Liver (tissue), 8 donors: ENCODE measurements at regions not wholly inside any gene's neighbourhood (a gene's known extent, or its start where the extent isn't known, plus 50 kb on each side); places are given as distances from the start of the nearest gene placed in this dataset.

ENCODE experiments used
- DNase-seq: peaks from one replicate; pipeline ENCODE4 v3.0.0-alpha.2; 2017; ENCODE audit warnings: low spot score
- H3K27ac ChIP-seq, 2 donors: one replicate each; pipeline ENCODE4 v1.7.0; 2013; ENCODE audit warnings: inconsistent platforms in 2 of 2, low read length in 2 of 2, control low read depth in 1 of 2, low read depth in 1 of 2, mild to moderate bottlenecking in 1 of 2
- H3K27me3 ChIP-seq, 4 donors: one replicate each; pipeline versions ENCODE4 v1.6.1 to v1.7.0; 2013; ENCODE audit warnings: low read length in 3 of 4, inconsistent platforms in 1 of 4, mild to moderate bottlenecking in 1 of 4, moderate library complexity in 1 of 4; ENCODE audit not compliant: control insufficient read depth in 4 of 4, insufficient read depth in 4 of 4
- H3K36me3 ChIP-seq, 4 donors: one replicate each; pipeline versions ENCODE4 v1.6.1 to v1.7.0; 2013; ENCODE audit warnings: low read length in 3 of 4, mild to moderate bottlenecking in 3 of 4, low read depth in 1 of 4, moderate library complexity in 1 of 4; ENCODE audit not compliant: control insufficient read depth in 4 of 4, insufficient read depth in 3 of 4
- H3K4me1 ChIP-seq, 4 donors: one replicate each; pipeline versions ENCODE4 v1.6.1 to v1.7.0; 2013; ENCODE audit warnings: low read length in 3 of 4, mild to moderate bottlenecking in 3 of 4, moderate library complexity in 1 of 4; ENCODE audit not compliant: control insufficient read depth in 4 of 4, insufficient read depth in 4 of 4
- H3K4me3 ChIP-seq, 3 donors: one replicate each; pipeline versions ENCODE4 v1.6.1 to v1.7.0; 2013; ENCODE audit warnings: low read length in 3 of 3, control low read depth in 1 of 3, low read depth in 1 of 3, mild to moderate bottlenecking in 1 of 3
- H3K9ac ChIP-seq, 2 donors: one replicate each; pipeline ENCODE4 v1.7.0; 2013; ENCODE audit warnings: low read length in 2 of 2, mild to moderate bottlenecking in 2 of 2, moderate library complexity in 2 of 2, control low read depth in 1 of 2, low read depth in 1 of 2
- H3K9me3 ChIP-seq, 4 donors: one replicate each; pipeline versions ENCODE4 v1.6.1 to v1.7.0; 2013; ENCODE audit warnings: low read length in 3 of 4; ENCODE audit not compliant: control insufficient read depth in 4 of 4
- CTCF ChIP-seq: fragments of 150-350 bp; IDR thresholded peaks from 2 replicates; pipeline ENCODE4 v1.5.1; 2017; ENCODE audit warnings: improper control_type of control experiment, low read depth, low read length; ENCODE audit not compliant: missing input control
- EGR1 ChIP-seq, 2 donors: IDR thresholded peaks; 2 replicates each; pipeline ENCODE4 v1.6.1; 2016 to 2018; ENCODE audit warnings: antibody characterized with exemption in 2 of 2, low read depth in 2 of 2
- FOXA1 ChIP-seq: IDR thresholded peaks from 2 replicates; pipeline ENCODE4 v1.6.1; 2016; ENCODE audit warnings: antibody characterized with exemption
- FOXA2 ChIP-seq: IDR thresholded peaks from 2 replicates; pipeline ENCODE4 v1.6.1; 2016; ENCODE audit warnings: antibody characterized with exemption
- GABPA ChIP-seq, 2 donors: IDR thresholded peaks in 1 of 2; conservative IDR thresholded peaks in 1 of 2; 2 replicates each; pipeline ENCODE4 v1.6.1; 2016; ENCODE audit warnings: antibody characterized with exemption in 2 of 2, mild to moderate bottlenecking in 1 of 2, moderate library complexity in 1 of 2
- HNF4G ChIP-seq: IDR thresholded peaks from 2 replicates; pipeline ENCODE4 v1.6.1; 2016; ENCODE audit warnings: antibody characterized with exemption
- JUND ChIP-seq, 2 donors: IDR thresholded peaks; 2 replicates each; pipeline ENCODE4 v1.6.1; 2016; ENCODE audit warnings: antibody characterized with exemption in 2 of 2
- MAX ChIP-seq: IDR thresholded peaks from 2 replicates; pipeline ENCODE4 v1.6.1; 2016; ENCODE audit warnings: antibody characterized with exemption
- NR2F2 ChIP-seq: IDR thresholded peaks from 2 replicates; pipeline ENCODE4 v1.6.1; 2016; ENCODE audit warnings: antibody characterized with exemption
- RXRA ChIP-seq, 2 donors: IDR thresholded peaks; 2 replicates each; pipeline ENCODE4 v1.6.1; 2017 to 2018; ENCODE audit warnings: antibody characterized with exemption in 2 of 2, mild to moderate bottlenecking in 1 of 2
- SP1 ChIP-seq: IDR thresholded peaks from 2 replicates; pipeline ENCODE4 v1.6.1; 2018; ENCODE audit warnings: antibody characterized with exemption, mild to moderate bottlenecking
- TAF1 ChIP-seq: conservative IDR thresholded peaks from 2 replicates; pipeline ENCODE4 v1.6.1; 2016; ENCODE audit warnings: antibody characterized with exemption, mild to moderate bottlenecking
- ZBTB33 ChIP-seq: IDR thresholded peaks from 2 replicates; pipeline ENCODE4 v1.6.1; 2016; ENCODE audit warnings: antibody characterized with exemption
- WGBS: extraction: QIAGEN DNeasy Blood & Tissue Kit; methylation state at CpG from one replicate; pipeline ENCODE4 v1.1.7; 2013; 5-methylcytosine and 5-hydroxymethylcytosine counted together
- TF ChIP-seq, protein P1 (sequence below): IDR thresholded peaks from 2 replicates; pipeline ENCODE4 v1.6.1; 2016; ENCODE audit warnings: antibody characterized with exemption
- TF ChIP-seq, protein P2 (sequence below): IDR thresholded peaks from 2 replicates; pipeline ENCODE4 v1.6.1; 2016; ENCODE audit warnings: antibody characterized with exemption, mild to moderate bottlenecking
- donor health status: healthy.
- donor health status: healthy.
- donor health status: healthy.
- donor health status: healthy.
- donor health status: healthy.

DNA sequence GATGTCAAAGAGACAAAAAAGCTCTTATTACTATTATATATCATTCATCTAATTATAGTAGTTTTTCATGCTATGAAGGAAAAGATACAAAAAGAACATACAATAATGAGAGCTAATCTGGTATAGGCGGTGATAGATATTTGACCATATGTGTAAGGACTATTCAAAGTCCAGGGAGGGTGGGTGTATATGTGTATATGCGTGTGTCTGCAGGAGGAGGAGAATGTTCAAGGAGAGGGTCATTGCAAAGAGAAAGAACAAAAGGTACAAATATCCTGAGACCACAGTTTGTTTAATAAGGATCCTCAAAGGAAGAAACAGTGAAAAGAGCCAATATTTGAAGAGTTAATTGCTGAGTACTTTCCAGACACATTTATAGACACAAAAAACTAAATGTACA lies 1288.6 kb upstream of the CITED2 start:
- no peak overlapping the region for H3K4me3 ChIP-seq
- no peaks in the 10 kb centered on the region for H3K27me3 ChIP-seq
- 92% methylated on average over 2 of the region's 2 CpGs for WGBS
- TF ChIP-seq, protein P1, sequence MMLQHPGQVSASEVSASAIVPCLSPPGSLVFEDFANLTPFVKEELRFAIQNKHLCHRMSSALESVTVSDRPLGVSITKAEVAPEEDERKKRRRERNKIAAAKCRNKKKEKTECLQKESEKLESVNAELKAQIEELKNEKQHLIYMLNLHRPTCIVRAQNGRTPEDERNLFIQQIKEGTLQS, result no peak
- TF ChIP-seq, protein P2, sequence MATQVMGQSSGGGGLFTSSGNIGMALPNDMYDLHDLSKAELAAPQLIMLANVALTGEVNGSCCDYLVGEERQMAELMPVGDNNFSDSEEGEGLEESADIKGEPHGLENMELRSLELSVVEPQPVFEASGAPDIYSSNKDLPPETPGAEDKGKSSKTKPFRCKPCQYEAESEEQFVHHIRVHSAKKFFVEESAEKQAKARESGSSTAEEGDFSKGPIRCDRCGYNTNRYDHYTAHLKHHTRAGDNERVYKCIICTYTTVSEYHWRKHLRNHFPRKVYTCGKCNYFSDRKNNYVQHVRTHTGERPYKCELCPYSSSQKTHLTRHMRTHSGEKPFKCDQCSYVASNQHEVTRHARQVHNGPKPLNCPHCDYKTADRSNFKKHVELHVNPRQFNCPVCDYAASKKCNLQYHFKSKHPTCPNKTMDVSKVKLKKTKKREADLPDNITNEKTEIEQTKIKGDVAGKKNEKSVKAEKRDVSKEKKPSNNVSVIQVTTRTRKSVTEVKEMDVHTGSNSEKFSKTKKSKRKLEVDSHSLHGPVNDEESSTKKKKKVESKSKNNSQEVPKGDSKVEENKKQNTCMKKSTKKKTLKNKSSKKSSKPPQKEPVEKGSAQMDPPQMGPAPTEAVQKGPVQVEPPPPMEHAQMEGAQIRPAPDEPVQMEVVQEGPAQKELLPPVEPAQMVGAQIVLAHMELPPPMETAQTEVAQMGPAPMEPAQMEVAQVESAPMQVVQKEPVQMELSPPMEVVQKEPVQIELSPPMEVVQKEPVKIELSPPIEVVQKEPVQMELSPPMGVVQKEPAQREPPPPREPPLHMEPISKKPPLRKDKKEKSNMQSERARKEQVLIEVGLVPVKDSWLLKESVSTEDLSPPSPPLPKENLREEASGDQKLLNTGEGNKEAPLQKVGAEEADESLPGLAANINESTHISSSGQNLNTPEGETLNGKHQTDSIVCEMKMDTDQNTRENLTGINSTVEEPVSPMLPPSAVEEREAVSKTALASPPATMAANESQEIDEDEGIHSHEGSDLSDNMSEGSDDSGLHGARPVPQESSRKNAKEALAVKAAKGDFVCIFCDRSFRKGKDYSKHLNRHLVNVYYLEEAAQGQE, result no peak
- TF ChIP-seq FOXA1, result no peak
- TF ChIP-seq SP1, result no peak
- H3K27ac ChIP-seq, result no peak overlapping the region
- no peak for DNase-seq
- no peaks in the 10 kb centered on the region for H3K4me1 ChIP-seq
- H3K9me3 ChIP-seq, result peaks cover 0 to 2% (median 0%) of the 10 kb centered on the region in 4 donors
- H3K36me3 ChIP-seq, result no peaks in the 10 kb centered on the region
- H3K9ac ChIP-seq, result no peak overlapping the region

- H3K9ac ChIP-seq, result no peak overlapping the region
- TF ChIP-seq RXRA (IDR thresholded peaks at IDR 0.05) (no peak), JUND (IDR thresholded peaks at IDR 0.05) (no peak), FOXA2 (no peak), MAX (no peak), EGR1 (IDR thresholded peaks at IDR 0.05; ENCODE audit: low read depth in 2 of 2) (no peak), SP1 (no peak), NR2F2 (no peak), HNF4G (no peak), ZBTB33 (no peak), TAF1 (no peak), GABPA (IDR thresholded peaks at IDR 0.05 in 1 of 2, conservative IDR thresholded peaks at IDR 0.05 in 1 of 2) (no peak), CTCF (no peak)
- TF ChIP-seq, protein P2, result no peak
- peaks cover 0 to 2% (median 0%) of the 10 kb centered on the region in 4 donors for H3K9me3 ChIP-seq
- H3K27me3 ChIP-seq, result no peaks in the 10 kb centered on the region
- no peak overlapping the region for H3K4me3 ChIP-seq
- no peaks in the 10 kb centered on the region for H3K4me1 ChIP-seq
- no peaks in the 10 kb centered on the region for H3K36me3 ChIP-seq
- 78% methylated on average over 3 of the region's 3 CpGs for WGBS
- H3K27ac ChIP-seq, result no peak overlapping the region
- no peak for DNase-seq
These were observed 1287.2 kb upstream of the CITED2 start for GRCh38 chr6:140661691-140662090.
